Common myeloid progenitor, CD34-positive (primary cell): ENCODE measurements at regions not wholly inside any gene's neighbourhood (a gene's known extent, or its start where the extent isn't known, plus 50 kb on each side); places are given as distances from the start of the nearest gene placed in this dataset.

Experiments used
- CTCF ChIA-PET: fragments of 350-600 bp; sonication (Branson Sonifier 250); formaldehyde crosslinking; loops from one replicate; lab custom pipeline; 2021; ENCODE audit warnings: antibody characterized with exemption; lab: Charles Lee
- POLR2A ChIA-PET: fragments of 350-600 bp; sonication (Branson Sonifier 250); formaldehyde crosslinking; loops from one replicate; lab custom pipeline; 2021; ENCODE audit warnings: antibody characterized with exemption; lab: Charles Lee
- DNase-seq, 3 donors: peaks; one replicate each; pipeline versions ENCODE4 v3.0.0 to v3.0.0-alpha.2; 2013
- H3K27ac ChIP-seq, 2 experiments: 1 replicate in 1 of 2; 2 replicates in 1 of 2; pipeline ENCODE4 v1.7.0; 2013; ENCODE audit warnings: inconsistent platforms in 2 of 2, low read length in 2 of 2, mild to moderate bottlenecking in 2 of 2, low read depth in 1 of 2, moderate library complexity in 1 of 2; ENCODE audit not compliant: severe bottlenecking in 2 of 2, insufficient read depth in 1 of 2, poor library complexity in 1 of 2
- H3K27me3 ChIP-seq, 5 experiments: replicated peaks in 2 of 5; 1 replicate in 3 of 5; 2 replicates in 2 of 5; pipeline versions ENCODE4 v1.6.1 to v1.7.0; 2013; ENCODE audit warnings: low read length in 4 of 5, mild to moderate bottlenecking in 2 of 5, moderate library complexity in 2 of 5, inconsistent platforms in 1 of 5; ENCODE audit not compliant: insufficient read depth in 5 of 5, control insufficient read depth in 4 of 5
- H3K36me3 ChIP-seq, 4 experiments: 1 replicate in 2 of 4; 2 replicates in 2 of 4; pipeline versions ENCODE4 v1.6.1 to v1.7.0; 2013; ENCODE audit warnings: low read length in 3 of 4, control low read depth in 1 of 4, mild to moderate bottlenecking in 1 of 4; ENCODE audit not compliant: control insufficient read depth in 4 of 4, insufficient read depth in 4 of 4
- H3K4me1 ChIP-seq, 4 experiments: 1 replicate in 3 of 4; 2 replicates in 1 of 4; pipeline versions ENCODE4 v1.6.1 to v1.7.1; 2013; ENCODE audit warnings: low read length in 3 of 4, mild to moderate bottlenecking in 3 of 4, control low read depth in 1 of 4, inconsistent platforms in 1 of 4, moderate library complexity in 1 of 4; ENCODE audit not compliant: control insufficient read depth in 4 of 4, insufficient read depth in 4 of 4; ENCODE audit errors: control extremely low read depth in 1 of 4
- H3K4me3 ChIP-seq, 7 experiments: 1 replicate in 4 of 7; 2 replicates in 3 of 7; pipeline versions ENCODE4 v1.5.1 to v1.7.0; 2013; ENCODE audit warnings: mild to moderate bottlenecking in 7 of 7, low read length in 6 of 7, moderate library complexity in 6 of 7, inconsistent platforms in 2 of 7, low read depth in 2 of 7, control low read depth in 1 of 7; ENCODE audit not compliant: insufficient read depth in 4 of 7, control insufficient read depth in 1 of 7; ENCODE audit errors: extremely low read depth in 1 of 7
- H3K9me3 ChIP-seq, 5 experiments: 1 replicate in 4 of 5; 2 replicates in 1 of 5; pipeline versions ENCODE4 v1.6.1 to v1.7.1; 2013; ENCODE audit warnings: low read length in 4 of 5, mild to moderate bottlenecking in 2 of 5, inconsistent platforms in 1 of 5, low read depth in 1 of 5, moderate library complexity in 1 of 5; ENCODE audit not compliant: control insufficient read depth in 4 of 5, insufficient read depth in 2 of 5; ENCODE audit errors: control extremely low read depth in 1 of 5
- WGBS: methylation state at CpG from one replicate; pipeline ENCODE4 v1.1.5; 2013; ENCODE audit not compliant: insufficient coverage; 5-methylcytosine and 5-hydroxymethylcytosine counted together

DNA sequence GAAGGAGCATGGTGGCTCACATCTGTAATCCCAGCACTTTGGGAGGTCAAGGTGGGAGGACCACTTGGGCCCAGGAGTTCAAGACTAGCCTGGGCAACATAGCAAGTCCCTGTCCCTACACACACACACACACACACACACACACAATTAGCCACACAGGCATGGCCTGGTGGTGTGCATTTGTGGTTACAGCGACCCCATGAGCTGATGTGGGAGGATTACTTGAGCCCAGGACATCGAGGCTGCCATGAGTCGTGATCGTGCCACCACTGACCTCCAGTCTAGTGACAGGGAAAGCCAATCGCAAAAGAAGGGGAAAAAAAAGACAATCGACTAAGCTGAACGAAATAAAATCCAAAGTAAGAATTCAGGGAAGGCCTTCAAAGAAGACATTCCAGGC is 67.9 kb downstream of the TBX3 start:
- no peak overlapping the region for H3K27ac ChIP-seq
- POLR2A ChIA-PET: no interaction called here
- DNase-seq: no peak
- 95% methylated on average over 3 of the region's 7 CpGs for WGBS
- CTCF ChIA-PET: interaction anchor here (0.6 kb wide), 1 partner anchor 757 kb away, joined by 4 read pairs; no protein-coding TSS in a partner anchor
- peaks cover 0 to 4% (median 2%) of the 10 kb centered on the region in 5 experiments for H3K27me3 ChIP-seq
- peaks cover 0 to 6% (median 0%) of the 10 kb centered on the region in 5 experiments for H3K9me3 ChIP-seq
- H3K4me1 ChIP-seq: no peaks in the 10 kb centered on the region
- no peak overlapping the region for H3K4me3 ChIP-seq
- H3K36me3 ChIP-seq: no peaks in the 10 kb centered on the region

- no peaks in the 10 kb centered on the region for H3K36me3 ChIP-seq
- no peak for DNase-seq
- peaks cover 0 to 4% (median 2%) of the 10 kb centered on the region in 5 experiments for H3K27me3 ChIP-seq
- CTCF ChIA-PET: no interaction called here
- no peak overlapping the region for H3K27ac ChIP-seq
- peaks cover 0 to 6% (median 0%) of the 10 kb centered on the region in 5 experiments for H3K9me3 ChIP-seq
- no peak overlapping the region for H3K4me3 ChIP-seq
- 92% methylated on average over 2 of the region's 3 CpGs for WGBS
- POLR2A ChIA-PET: no interaction called here
- H3K4me1 ChIP-seq: no peaks in the 10 kb centered on the region
Observed at GRCh38 chr12:114614040-114614439, 69.9 kb downstream of the TBX3 start.

DNA sequence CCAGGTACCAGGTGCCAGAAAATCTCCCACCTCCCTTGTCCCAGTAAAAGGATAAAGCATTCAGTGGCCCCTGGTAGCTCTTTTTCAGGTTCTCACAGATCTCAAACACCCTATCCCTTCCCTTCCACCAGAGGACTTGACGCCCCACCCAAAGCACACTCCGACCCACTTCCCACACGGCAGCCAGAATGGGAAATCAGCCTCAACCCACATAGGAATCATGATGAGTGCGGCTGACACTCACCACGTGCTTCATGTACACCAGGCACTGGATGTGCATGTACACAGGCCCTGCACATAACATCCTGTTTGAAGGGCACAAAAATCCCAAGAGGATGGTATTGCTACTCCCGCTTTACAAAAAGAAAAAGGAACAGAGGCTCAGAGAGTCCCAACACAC is 71.9 kb downstream of the TBX3 start:
- H3K27ac ChIP-seq: no peak overlapping the region
- no peaks in the 10 kb centered on the region for H3K36me3 ChIP-seq
- H3K27me3 ChIP-seq: peaks cover 0 to 4% (median 2%) of the 10 kb centered on the region in 5 experiments
- H3K4me3 ChIP-seq: no peak overlapping the region
- H3K9me3 ChIP-seq: peaks cover 0 to 6% (median 0%) of the 10 kb centered on the region in 5 experiments
- CTCF ChIA-PET: no interaction called here
- DNase-seq: no peak
- H3K4me1 ChIP-seq: no peaks in the 10 kb centered on the region
- 100% methylated on average over 4 of the region's 6 CpGs for WGBS
- POLR2A ChIA-PET: no interaction called here

DNA sequence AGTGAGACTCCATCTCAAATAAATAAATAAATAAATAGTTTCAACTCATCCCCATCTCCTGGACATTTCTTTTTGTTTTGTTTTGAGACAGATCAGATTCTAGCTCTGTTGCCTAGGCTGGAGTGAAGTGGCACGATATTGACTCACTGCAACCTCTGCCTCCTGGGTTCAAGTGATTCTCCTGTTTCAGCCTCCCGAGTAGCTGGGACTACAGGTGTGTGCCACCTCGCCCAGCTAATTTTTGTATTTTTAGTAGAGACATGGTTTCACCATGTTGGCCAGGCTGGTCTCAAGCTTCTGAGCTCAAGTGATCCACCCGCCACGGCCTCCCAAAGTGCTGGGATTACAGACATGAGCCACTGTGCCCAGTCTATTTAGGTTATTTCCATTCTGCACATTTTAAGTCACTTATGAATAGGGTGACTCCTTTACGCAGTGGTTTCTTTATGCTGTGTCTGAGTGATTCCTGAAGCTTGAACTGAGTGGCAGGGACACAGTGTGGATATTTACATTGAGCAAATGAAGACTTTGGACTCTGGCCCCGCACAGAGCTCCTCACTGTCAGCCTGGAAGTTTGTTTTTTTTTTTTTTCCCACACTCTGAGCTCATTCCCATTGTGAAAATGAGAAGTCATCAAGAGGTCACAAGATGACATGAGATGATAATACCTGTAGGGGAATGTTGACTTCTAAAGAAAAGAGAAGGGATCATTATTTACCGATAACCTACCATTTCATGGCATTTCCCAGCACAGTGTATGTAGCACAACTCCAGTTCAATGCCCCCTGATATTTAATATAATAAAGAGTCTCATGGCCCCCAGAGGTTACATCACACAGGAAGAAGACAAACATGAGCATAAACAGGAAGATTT is 72.6 kb downstream of the TBX3 start:
- no peak for DNase-seq
- peaks cover 0 to 6% (median 0%) of the 10 kb centered on the region in 5 experiments for H3K9me3 ChIP-seq
- POLR2A ChIA-PET: no interaction called here

GRCh38 chr12:114608509-114608908 is 75.5 kb downstream of the TBX3 start:
- no peak for DNase-seq
- Histone ChIP-seq H3K36me3 (no peaks in the 10 kb centered on the region), H3K9me3 (no peaks in the 10 kb centered on the region), H3K27ac (no peak overlapping the region), H3K4me1 (no peaks in the 10 kb centered on the region), H3K4me3 (no peak overlapping the region), H3K27me3 (peaks cover 0 to 3% (median 2%) of the 10 kb centered on the region in 5 experiments)
- CTCF ChIA-PET: no interaction called here
- POLR2A ChIA-PET: no interaction called here
- 85% methylated on average over 3 of the region's 3 CpGs for WGBS

More for the DNA sequence above, 72.6 kb downstream of the TBX3 start:
- Histone ChIP-seq H3K36me3 (no peaks in the 10 kb centered on the region), H3K27me3 (peaks cover 0 to 3% (median 2%) of the 10 kb centered on the region in 5 experiments), H3K4me1 (no peaks in the 10 kb centered on the region), H3K27ac (no peak overlapping the region), H3K4me3 (no peak overlapping the region)
- 93% methylated on average over 6 of the region's 8 CpGs for WGBS
- CTCF ChIA-PET: no interaction called here

DNA sequence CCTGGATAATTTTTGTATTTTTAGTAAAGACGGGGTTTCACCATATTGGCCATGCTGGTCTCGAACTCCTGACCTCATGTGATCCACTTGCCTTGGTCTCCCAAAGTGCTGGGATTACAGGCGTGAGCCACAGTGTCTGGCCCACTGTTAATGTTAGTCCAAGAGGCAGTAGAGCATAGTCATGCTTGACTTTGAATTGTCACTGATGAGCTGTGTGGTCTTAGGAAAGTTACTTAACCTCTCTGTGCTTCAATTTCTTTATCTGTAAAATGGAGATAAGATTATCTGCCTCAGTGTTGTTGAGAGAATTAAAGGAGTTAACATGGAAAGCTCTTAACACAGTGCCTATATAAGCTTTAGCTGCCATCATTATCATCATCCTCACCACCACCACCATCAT is 78.1 kb downstream of the TBX3 start:
- Histone ChIP-seq H3K9me3 (no peaks in the 10 kb centered on the region), H3K4me1 (no peaks in the 10 kb centered on the region), H3K4me3 (no peak overlapping the region), H3K27me3 (no peaks in the 10 kb centered on the region), H3K36me3 (no peaks in the 10 kb centered on the region), H3K27ac (no peak overlapping the region)
- CTCF ChIA-PET: no interaction called here
- POLR2A ChIA-PET: no interaction called here
- WGBS: no CpG with 5 or more reads among the region's 3 CpGs
- no peak for DNase-seq

DNA sequence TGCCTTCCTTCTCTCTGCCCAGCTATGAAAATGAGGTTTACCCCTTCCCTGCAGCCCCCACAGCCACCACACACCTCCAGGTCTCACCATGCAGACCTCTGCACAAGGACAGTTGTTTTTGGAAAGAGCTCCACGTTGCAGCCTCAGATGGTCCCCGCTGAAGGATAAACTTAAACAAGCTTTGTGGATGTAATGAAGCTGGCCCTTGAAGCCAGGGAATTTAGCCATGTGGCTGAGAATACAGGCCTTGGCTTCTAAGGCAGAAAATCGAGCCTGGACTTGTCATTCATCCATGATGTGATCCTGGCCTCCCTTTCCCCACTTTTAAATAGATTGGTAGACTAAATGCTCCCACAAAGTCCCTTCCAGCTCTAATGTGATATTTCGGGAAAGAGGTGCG is 79.4 kb downstream of the TBX3 start:
- DNase-seq: no peak
- 80% methylated on average over 5 of the region's 5 CpGs for WGBS
- POLR2A ChIA-PET: no interaction called here

More for the DNA sequence above, 79.4 kb downstream of the TBX3 start:
- H3K4me1 ChIP-seq: no peaks in the 10 kb centered on the region
- no peaks in the 10 kb centered on the region for H3K9me3 ChIP-seq
- no peaks in the 10 kb centered on the region for H3K27me3 ChIP-seq
- CTCF ChIA-PET: no interaction called here
- no peak overlapping the region for H3K4me3 ChIP-seq
- H3K36me3 ChIP-seq: no peaks in the 10 kb centered on the region
- H3K27ac ChIP-seq: no peak overlapping the region
